Fibroblast of gingiva (primary cell): ENCODE measurements at regions not wholly inside any gene's neighbourhood (a gene's known extent, or its start where the extent isn't known, plus 50 kb on each side); places are given as distances from the start of the nearest gene placed in this dataset.
A peak's percentile ranks its signal among the peaks of the same experiment; 100 is the strongest.

Experiments
- DNase-seq: peaks from one replicate; pipeline ENCODE4 v3.0.0-alpha.2; 2011; ENCODE audit warnings: low read depth

DNA sequence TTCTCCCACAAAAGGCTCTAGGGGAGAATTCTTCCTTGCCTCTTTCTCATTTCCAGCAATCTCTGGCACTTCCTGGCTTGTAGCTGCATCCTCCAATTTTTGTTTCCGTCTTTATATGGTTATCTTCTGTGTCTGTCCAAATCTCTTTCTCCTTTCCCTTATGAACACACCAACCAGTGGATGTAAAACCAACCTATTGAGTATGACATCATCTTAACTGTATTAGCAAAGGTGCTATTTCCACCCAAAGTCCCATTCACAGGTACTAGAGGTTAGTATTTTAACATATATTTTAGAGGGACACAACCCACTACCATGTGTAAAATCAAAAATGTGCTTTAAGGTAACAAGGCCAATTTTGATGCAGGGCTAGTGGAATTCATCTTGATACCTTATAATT is 129.0 kb downstream of the RAP2A start:
- DNase-seq = no peak

DNA sequence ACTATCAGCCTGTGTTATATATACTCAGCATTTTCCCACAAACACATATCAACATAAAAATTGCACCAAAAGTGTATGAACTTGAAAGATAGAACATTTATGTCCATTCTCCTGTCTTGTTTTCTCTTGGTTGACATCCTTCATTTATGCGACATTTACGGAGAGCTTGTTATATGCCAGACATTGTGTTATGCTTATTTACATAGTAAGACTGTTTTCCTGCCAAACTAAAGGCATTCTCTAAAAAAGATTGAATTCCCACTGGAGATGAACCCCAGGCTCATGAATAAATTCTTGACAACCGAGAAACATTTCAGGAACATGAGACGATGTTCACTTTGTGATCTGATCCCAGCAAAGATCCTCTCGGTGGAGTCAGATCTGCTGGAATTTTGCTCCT is 131.0 kb downstream of the RAP2A start:
- DNase-seq = no peak

DNA sequence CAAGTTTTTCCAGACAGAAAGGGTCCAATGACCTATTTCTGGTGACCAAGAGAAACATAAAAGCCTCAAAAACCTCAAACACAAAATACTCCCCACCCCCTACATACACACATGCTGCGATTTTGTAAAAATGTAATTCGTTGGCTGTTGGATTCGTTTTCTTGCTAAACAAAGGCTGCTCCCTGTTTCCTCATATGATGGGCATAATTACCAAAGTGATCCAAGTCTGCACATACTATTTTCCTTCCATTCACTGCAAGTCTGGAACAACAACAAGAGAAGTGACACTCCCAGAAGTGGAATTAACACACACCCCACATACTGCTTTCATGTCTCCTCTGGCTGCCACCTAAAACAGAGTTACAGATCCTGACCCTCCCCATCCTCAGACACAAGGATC is 131.9 kb downstream of the RAP2A start:
- no peak for DNase-seq

DNA sequence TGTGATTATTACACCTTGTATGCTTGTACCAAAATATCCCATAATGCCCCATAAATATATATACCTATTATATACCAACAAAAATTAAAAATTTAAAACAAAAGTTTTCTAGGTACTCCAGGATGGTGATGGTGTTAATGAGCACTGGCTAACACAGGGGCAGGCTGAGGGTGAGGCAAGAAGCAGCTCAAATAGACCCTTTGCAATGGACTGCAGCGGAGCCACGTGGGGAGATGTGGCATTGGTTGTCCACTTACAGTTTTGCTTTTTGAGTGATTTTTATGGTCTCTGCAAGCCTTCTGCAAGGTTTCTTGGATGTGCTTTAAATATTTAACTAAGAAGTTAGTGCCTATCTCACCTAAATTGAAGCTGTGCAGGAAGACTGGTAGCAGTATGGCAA is 132.9 kb downstream of the RAP2A start:
- DNase-seq = no peak

GRCh38 chr13:97567510-97568243 is 133.7 kb downstream of the RAP2A start:
- DNase-seq = peak; percentile 3

- DNase-seq = no peak
Measured at GRCh38 chr13:97568850-97569249, 134.9 kb downstream of the RAP2A start.

- DNase-seq = no peak
Measured at GRCh38 chr13:97569841-97570240, 135.9 kb downstream of the RAP2A start.

DNA sequence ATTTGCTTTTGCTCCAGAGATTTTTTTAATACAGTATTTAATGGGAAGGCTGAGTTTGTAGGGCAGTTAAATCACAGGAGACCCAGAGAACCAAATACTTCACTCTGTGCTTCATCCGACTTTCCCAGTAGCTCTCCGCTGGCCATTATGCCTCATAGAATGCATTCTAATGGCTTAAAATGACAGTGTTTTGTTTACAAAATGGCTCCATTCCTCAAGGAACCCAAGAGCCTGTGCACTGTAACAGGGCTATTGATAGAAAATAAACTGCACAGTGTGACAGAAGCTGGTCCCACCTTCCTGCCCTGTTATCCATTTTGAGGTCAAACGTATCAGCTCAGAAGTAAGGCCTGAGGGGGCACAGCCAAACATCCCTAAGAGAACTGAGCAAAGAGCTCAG is 136.5 kb downstream of the RAP2A start:
- no peak for DNase-seq

- DNase-seq = no peak
Measured at GRCh38 chr13:97573011-97573410, 139.0 kb downstream of the RAP2A start.

GRCh38 chr13:97574926-97575325 is 141.0 kb downstream of the RAP2A start:
- DNase-seq = no peak

DNA sequence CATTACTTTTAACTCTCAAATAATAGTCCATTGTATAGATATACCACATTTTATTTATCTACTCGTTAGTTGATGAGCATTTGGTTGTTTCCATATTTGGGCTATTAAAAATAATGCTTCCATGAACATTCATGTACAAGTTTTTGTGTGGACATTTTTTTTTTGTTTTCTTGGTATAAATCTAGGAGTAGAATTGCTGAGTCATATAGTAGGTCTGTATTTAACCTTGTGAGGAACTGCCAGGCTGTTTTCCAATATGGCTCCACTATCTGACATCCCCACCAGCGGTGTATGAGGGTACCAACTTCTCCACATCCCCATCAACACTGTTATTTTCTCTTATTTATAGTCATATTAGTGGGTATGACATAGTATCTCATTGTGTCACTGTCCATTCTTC is 143.1 kb downstream of the RAP2A start:
- DNase-seq = no peak

DNA sequence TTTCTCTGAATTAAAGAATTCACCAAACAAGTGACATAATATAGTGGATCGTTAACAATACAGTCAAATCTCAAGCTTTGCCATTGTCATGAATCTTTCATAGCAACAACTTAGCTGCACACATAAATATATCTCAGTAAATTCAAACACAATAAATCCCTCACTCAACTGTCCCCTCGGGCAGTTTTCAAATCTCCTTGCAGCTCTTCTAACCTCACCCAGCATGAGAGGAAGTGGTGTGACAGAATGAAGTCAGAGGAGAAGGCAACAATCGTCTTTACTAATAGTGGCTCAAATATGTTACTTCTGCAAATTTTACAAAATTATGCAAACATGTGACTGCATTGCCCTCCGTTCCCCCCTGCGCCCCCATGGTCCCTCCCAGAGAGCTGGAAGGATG is 148.2 kb downstream of the RAP2A start:
- DNase-seq = no peak

GRCh38 chr13:97583907-97584497 is 150.0 kb downstream of the RAP2A start:
- no peak for DNase-seq

GRCh38 chr13:97586941-97587340 is 153.0 kb downstream of the RAP2A start:
- DNase-seq = no peak

DNA sequence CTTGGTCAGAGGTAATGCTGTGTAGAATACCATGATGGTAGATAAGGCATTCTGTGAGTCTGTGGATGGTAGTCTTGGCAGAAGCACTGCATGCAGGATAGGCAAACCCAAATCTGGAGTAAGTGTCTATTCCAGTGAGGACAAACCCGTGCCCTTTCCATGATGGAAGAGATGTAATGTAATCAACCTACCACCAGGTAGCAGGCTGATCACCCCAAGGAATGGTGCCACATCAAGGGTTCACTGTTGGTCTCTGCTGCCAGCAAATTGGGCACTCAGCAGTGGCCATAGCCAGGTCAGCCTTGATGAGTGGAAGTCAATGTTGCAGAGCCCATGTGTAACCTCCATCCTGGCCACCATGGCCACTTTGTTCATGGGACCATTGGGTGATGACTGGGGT is 155.0 kb downstream of the RAP2A start:
- no peak for DNase-seq

- DNase-seq = peak; percentile 62
Measured at GRCh38 chr13:97600458-97601075, 166.6 kb downstream of the RAP2A start.

GRCh38 chr13:97615266-97615665 is 181.3 kb downstream of the RAP2A start:
- DNase-seq = no peak

- DNase-seq = no peak
Measured at GRCh38 chr13:97616385-97616784, 182.4 kb downstream of the RAP2A start.

GRCh38 chr13:97621025-97621424 is 187.1 kb downstream of the RAP2A start:
- no peak for DNase-seq

GRCh38 chr13:97621631-97622030 is 187.7 kb downstream of the RAP2A start:
- DNase-seq = no peak

DNA sequence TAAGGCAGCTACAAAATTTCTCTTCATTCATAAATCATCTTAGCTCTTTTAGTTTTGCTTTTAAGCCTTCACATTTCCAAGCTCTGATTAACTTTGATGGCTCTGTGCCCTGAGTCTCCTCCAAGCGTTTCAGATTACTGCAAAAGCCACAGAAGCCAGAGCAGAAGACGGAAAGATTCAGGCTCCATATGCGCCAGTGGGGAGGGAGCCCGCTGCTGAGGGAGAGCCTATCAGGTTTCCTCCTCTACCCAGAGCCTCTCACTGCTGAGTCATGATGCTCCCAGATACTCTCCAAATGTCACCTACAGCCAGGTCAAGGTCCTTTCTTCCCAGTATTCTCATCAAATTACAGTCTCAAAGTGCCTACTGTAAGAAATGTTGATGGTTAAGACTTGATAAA is 193.6 kb downstream of the RAP2A start:
- peak; percentile 92 for DNase-seq

- DNase-seq = no peak
Measured at GRCh38 chr13:97629601-97630272, 195.8 kb downstream of the RAP2A start.

DNA sequence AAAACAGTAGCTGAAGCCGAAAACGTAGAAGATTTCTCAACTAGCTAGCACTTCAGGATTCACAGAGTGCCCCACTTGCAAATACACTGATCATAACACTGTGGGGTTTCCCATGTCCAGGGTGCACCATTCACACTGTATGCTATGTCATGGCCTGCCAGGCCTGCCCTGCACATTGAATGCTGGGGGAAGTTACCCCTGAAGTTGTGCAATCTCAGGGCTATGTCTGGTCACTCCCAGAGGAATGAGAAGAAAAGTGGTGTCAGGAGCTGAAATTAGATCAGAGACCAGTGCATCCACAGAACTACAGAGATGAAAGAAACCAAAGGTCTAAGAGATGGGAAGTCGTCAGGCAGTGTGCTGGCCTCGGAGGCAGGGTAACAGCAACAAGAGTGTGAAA is 196.8 kb downstream of the RAP2A start:
- no peak for DNase-seq
